Naive B cell (primary cell): ENCODE measurements at regions not wholly inside any gene's neighbourhood (a gene's known extent, or its start where the extent isn't known, plus 50 kb on each side); places are given as distances from the start of the nearest gene placed in this dataset.

ENCODE experiments used
- ATAC-seq, 2 donors: fragments of 150-1000 bp; cut with Tn5 transposase; 2 replicates each; pipeline ENCODE4 v1.10.0; 2021; ENCODE audit warnings: low read depth in 2 of 2, mild to moderate bottlenecking in 2 of 2, moderate library complexity in 2 of 2
- DNase-seq: peaks from one replicate; pipeline ENCODE4 v3.0.0; 2022
- H3K27ac Mint-ChIP-seq, 6 donors: one replicate each; pipeline ENCODE4 v1.8.0; 2020 to 2022; ENCODE audit warnings: mild to moderate bottlenecking in 6 of 6, mixed read lengths in 6 of 6, moderate library complexity in 5 of 6, inconsistent platforms in 2 of 6
- H3K27me3 Mint-ChIP-seq, 3 donors: one replicate each; pipeline ENCODE4 v1.8.0; 2021 to 2022; ENCODE audit warnings: mixed read lengths in 3 of 3, mild to moderate bottlenecking in 1 of 3
- H3K36me3 Mint-ChIP-seq, 2 donors: one replicate each; pipeline ENCODE4 v1.8.0; 2020 to 2022; ENCODE audit warnings: mixed read lengths in 2 of 2, inconsistent platforms in 1 of 2, mild to moderate bottlenecking in 1 of 2
- H3K4me1 Mint-ChIP-seq, 3 donors: one replicate each; pipeline ENCODE4 v1.8.0; 2020 to 2022; ENCODE audit warnings: mixed read lengths in 3 of 3, inconsistent platforms in 1 of 3, mild to moderate bottlenecking in 1 of 3, moderate library complexity in 1 of 3
- H3K4me3 Mint-ChIP-seq, 8 donors: one replicate each; pipeline ENCODE4 v1.8.0; 2020 to 2022; ENCODE audit warnings: mild to moderate bottlenecking in 8 of 8, mixed read lengths in 8 of 8, moderate library complexity in 8 of 8, inconsistent platforms in 2 of 8
- H3K9me3 Mint-ChIP-seq, 7 donors: one replicate each; pipeline ENCODE4 v1.8.0; 2020 to 2022; ENCODE audit warnings: mixed read lengths in 7 of 7, mild to moderate bottlenecking in 5 of 7, inconsistent platforms in 2 of 7, moderate library complexity in 1 of 7

DNA sequence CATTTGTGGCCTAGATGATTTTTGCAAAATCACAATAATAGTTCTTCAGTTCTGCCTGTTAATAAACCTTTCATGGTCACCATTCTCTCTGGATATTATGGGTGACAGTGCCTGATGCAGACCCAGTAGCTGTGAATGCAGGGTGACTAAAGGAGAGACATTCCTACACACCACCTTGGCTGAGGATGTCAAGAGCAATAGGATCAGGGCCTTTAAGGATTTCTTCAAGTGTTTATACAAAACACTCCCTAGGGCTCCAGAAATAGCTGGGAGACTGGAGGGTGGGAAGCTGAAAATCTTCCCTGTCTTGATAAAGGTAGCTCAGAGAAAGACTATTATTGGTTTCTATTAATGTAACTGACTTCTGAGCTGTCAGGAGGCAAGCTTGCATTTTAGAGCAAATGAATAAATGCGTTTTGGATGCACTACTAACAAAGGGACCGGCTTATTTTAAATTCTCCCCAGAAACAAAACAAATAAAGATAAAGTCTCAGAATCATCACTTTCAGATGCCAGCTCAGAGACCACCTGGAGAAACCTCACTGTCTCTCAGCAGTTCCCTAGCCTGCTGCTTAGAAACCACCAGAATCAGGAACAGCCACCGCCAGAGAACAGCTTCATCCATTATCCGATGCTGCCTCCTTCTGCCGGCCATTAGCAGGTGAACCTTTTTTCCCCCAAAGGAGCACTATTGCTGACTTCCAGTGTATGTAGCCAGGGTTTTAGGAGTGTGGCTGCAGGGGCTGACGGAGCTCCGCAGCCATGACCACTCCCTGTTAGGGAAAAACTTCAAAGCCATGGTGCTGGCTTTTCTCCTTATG lies 171.4 kb upstream of the DYNLRB2 start:
- DNase-seq = no peak
- Mint-ChIP-seq H3K36me3 (no peaks in the 10 kb centered on the region), H3K27ac (no peak overlapping the region), H3K4me3 (no peak overlapping the region), H3K9me3 (peaks cover 0 to 21% (median 5%) of the 10 kb centered on the region in 7 donors), H3K27me3 (peaks cover 0 to 1% (median 0%) of the 10 kb centered on the region in 3 donors), H3K4me1 (no peaks in the 10 kb centered on the region)
- no peak for ATAC-seq

GRCh38 chr16:80367037-80367658 lies 173.6 kb upstream of the DYNLRB2 start:
- H3K4me3 Mint-ChIP-seq = no peak overlapping the region
- H3K4me1 Mint-ChIP-seq = no peaks in the 10 kb centered on the region
- no peak overlapping the region for H3K27ac Mint-ChIP-seq
- H3K36me3 Mint-ChIP-seq = no peaks in the 10 kb centered on the region
- ATAC-seq = no peak
- H3K9me3 Mint-ChIP-seq = peaks cover 0 to 10% (median 1%) of the 10 kb centered on the region in 7 donors
- H3K27me3 Mint-ChIP-seq = peaks cover 0 to 17% (median 14%) of the 10 kb centered on the region in 3 donors
- DNase-seq = no peak

- no peak for DNase-seq
- Mint-ChIP-seq H3K36me3 (no peaks in the 10 kb centered on the region), H3K27me3 (peaks cover 6 to 22% (median 17%) of the 10 kb centered on the region in 3 donors), H3K4me1 (no peaks in the 10 kb centered on the region), H3K4me3 (no peak overlapping the region), H3K27ac (no peak overlapping the region), H3K9me3 (peaks cover 0 to 4% (median 0%) of the 10 kb centered on the region in 7 donors)
- ATAC-seq = no peak
These were observed 174.8 kb upstream of the DYNLRB2 start for GRCh38 chr16:80366023-80366422.

- no peaks in the 10 kb centered on the region for H3K4me1 Mint-ChIP-seq
- ATAC-seq = no peak
- no peak overlapping the region for H3K27ac Mint-ChIP-seq
These were observed 178.0 kb upstream of the DYNLRB2 start for GRCh38 chr16:80362816-80363215.

GRCh38 chr16:80356365-80356764 lies 184.4 kb upstream of the DYNLRB2 start:
- no peak for ATAC-seq
- H3K4me3 Mint-ChIP-seq = no peak overlapping the region
- no peak for DNase-seq
- H3K9me3 Mint-ChIP-seq = peaks cover 0 to 2% (median 0%) of the 10 kb centered on the region in 7 donors
- no peak overlapping the region for H3K27ac Mint-ChIP-seq
- H3K27me3 Mint-ChIP-seq = peaks cover 0 to 13% (median 0%) of the 10 kb centered on the region in 3 donors
- H3K36me3 Mint-ChIP-seq = no peaks in the 10 kb centered on the region
- H3K4me1 Mint-ChIP-seq = no peaks in the 10 kb centered on the region

More at GRCh38 chr16:80362816-80363215, 178.0 kb upstream of the DYNLRB2 start:
- H3K4me3 Mint-ChIP-seq = no peak overlapping the region
- H3K27me3 Mint-ChIP-seq = peaks cover 6 to 32% (median 17%) of the 10 kb centered on the region in 3 donors
- DNase-seq = no peak
- H3K9me3 Mint-ChIP-seq = peaks cover 0 to 4% (median 0%) of the 10 kb centered on the region in 7 donors
- no peaks in the 10 kb centered on the region for H3K36me3 Mint-ChIP-seq

GRCh38 chr16:80355335-80355734 lies 185.5 kb upstream of the DYNLRB2 start:
- H3K27me3 Mint-ChIP-seq = peaks cover 0 to 5% (median 0%) of the 10 kb centered on the region in 3 donors
- no peak overlapping the region for H3K27ac Mint-ChIP-seq
- H3K4me1 Mint-ChIP-seq = no peaks in the 10 kb centered on the region
- H3K9me3 Mint-ChIP-seq = peaks cover 0 to 2% (median 0%) of the 10 kb centered on the region in 7 donors
- ATAC-seq (no peak), DNase-seq (no peak)
- no peaks in the 10 kb centered on the region for H3K36me3 Mint-ChIP-seq
- no peak overlapping the region for H3K4me3 Mint-ChIP-seq

GRCh38 chr16:80350061-80350460 lies 190.7 kb upstream of the DYNLRB2 start:
- DNase-seq = no peak
- Mint-ChIP-seq H3K4me1 (no peaks in the 10 kb centered on the region), H3K27me3 (peaks cover 0 to 12% (median under 1%) of the 10 kb centered on the region in 3 donors), H3K27ac (no peak overlapping the region), H3K4me3 (no peak overlapping the region), H3K36me3 (no peaks in the 10 kb centered on the region), H3K9me3 (peaks cover 0 to 12% (median 5%) of the 10 kb centered on the region in 7 donors)
- ATAC-seq = no peak

GRCh38 chr16:80347900-80348299 lies 192.9 kb upstream of the DYNLRB2 start:
- Mint-ChIP-seq H3K9me3 (peaks cover 0 to 12% (median 6%) of the 10 kb centered on the region in 7 donors), H3K27ac (peak overlapping the region in 1 of 6 donors; percentile 35), H3K27me3 (peaks cover 13 to 25% (median 17%) of the 10 kb centered on the region in 3 donors), H3K36me3 (no peaks in the 10 kb centered on the region), H3K4me3 (no peak overlapping the region), H3K4me1 (no peaks in the 10 kb centered on the region)
- no peak for DNase-seq
- no peak for ATAC-seq

DNA sequence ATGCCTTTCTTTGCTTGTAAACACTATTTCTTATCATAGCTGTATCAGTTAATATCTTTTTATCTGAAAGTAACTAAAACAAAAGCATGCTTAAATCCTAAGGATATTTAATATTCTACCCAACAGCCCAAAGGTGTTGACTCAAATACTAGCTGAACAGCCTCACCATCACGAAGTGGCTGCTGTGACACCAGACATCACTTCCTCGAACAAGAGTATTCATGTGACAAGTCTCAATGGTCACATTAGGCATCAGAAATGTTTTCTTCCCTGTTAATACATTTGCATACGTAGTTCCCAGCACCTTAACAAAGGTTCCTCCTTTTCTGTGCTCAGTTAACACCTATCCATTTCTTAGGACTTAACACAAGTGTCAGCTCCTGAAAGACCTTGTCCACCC lies 193.8 kb upstream of the DYNLRB2 start:
- no peaks in the 10 kb centered on the region for H3K36me3 Mint-ChIP-seq
- H3K4me3 Mint-ChIP-seq = no peak overlapping the region
- peaks cover 17 to 27% (median 20%) of the 10 kb centered on the region in 3 donors for H3K27me3 Mint-ChIP-seq
- no peaks in the 10 kb centered on the region for H3K4me1 Mint-ChIP-seq
- H3K27ac Mint-ChIP-seq = no peak overlapping the region
- DNase-seq (no peak), ATAC-seq (no peak)
- peaks cover 0 to 12% (median 6%) of the 10 kb centered on the region in 7 donors for H3K9me3 Mint-ChIP-seq

DNA sequence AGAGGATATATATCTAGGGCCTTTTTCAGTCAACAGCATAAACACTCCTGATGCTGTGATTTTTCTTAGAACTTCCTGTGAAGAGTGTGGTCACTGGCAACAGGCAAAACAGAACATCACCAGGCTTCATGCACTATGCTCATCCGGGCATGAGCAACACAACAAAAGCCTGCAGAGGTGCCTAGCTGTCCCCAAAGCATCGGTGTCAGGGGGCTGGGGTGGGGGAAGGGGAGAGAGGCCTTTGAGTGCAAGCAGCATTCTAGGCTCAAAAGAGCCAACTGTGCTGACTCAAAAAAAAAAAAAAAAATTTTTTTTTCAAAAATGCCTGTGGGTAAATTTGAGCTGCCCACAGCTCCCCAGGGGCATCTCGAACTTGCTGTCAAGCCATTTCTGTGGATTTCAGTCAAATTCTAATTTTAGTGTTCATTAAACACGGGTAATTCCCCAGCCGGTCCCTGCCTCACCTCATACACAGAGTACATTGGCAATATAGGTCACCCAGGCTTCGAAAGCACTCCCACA lies 194.6 kb upstream of the DYNLRB2 start:
- Mint-ChIP-seq H3K27ac (no peak overlapping the region), H3K4me1 (no peaks in the 10 kb centered on the region), H3K9me3 (peaks cover 0 to 12% (median 6%) of the 10 kb centered on the region in 7 donors), H3K4me3 (no peak overlapping the region), H3K36me3 (no peaks in the 10 kb centered on the region), H3K27me3 (peaks cover 17 to 27% (median 24%) of the 10 kb centered on the region in 3 donors)
- no peak for ATAC-seq
- DNase-seq = no peak

DNA sequence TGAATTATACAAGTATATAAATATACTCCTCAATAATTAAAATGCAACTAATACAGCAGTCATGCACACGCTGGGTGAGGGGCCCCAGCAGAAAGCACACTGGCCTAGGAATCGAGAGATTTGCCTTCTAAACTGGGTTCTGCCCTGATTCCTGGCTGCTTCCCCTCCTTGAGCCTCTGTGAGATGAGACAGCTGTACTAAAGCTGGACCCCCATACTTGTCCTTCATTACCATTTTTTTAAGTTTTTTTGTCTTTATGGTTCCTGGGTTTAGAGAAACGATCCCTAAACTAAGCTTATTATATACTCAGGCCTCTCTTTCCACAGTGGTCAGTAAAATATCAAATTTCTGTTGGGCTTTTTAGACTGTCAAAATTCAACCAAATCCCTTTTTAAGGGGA lies 195.1 kb upstream of the DYNLRB2 start:
- H3K27me3 Mint-ChIP-seq = peaks cover 17 to 29% (median 27%) of the 10 kb centered on the region in 3 donors
- DNase-seq (no peak), ATAC-seq (no peak)
- H3K4me3 Mint-ChIP-seq = no peak overlapping the region
- no peak overlapping the region for H3K27ac Mint-ChIP-seq
- peaks cover 0 to 12% (median 6%) of the 10 kb centered on the region in 7 donors for H3K9me3 Mint-ChIP-seq
- no peaks in the 10 kb centered on the region for H3K36me3 Mint-ChIP-seq
- H3K4me1 Mint-ChIP-seq = no peaks in the 10 kb centered on the region

DNA sequence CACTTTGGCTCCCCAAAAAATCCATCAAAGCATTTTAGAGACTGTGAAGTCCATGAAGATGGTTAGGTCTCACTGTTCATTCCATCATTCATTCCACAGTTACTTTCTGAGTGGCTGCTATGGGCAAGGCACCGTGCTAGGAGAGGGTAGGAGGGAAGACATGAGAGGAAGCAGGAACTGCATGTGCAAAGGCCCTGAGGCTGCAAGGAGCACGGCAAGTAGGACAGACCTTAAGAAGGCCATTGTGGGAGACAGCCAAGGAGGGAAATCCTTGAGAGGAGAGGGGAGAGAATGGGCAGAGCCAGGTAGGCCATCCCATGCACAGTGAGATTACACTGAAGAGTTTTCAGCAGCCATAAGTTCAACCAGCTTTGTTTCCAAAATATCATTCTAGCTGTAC lies 196.2 kb upstream of the DYNLRB2 start:
- H3K36me3 Mint-ChIP-seq = no peaks in the 10 kb centered on the region
- ATAC-seq (no peak), DNase-seq (no peak)
- no peaks in the 10 kb centered on the region for H3K4me1 Mint-ChIP-seq
- H3K27me3 Mint-ChIP-seq = peaks cover 22 to 39% (median 23%) of the 10 kb centered on the region in 3 donors
- H3K27ac Mint-ChIP-seq = no peak overlapping the region
- peaks cover 0 to 12% (median 6%) of the 10 kb centered on the region in 7 donors for H3K9me3 Mint-ChIP-seq
- no peak overlapping the region for H3K4me3 Mint-ChIP-seq

GRCh38 chr16:80341263-80341662 lies 199.5 kb upstream of the DYNLRB2 start:
- Mint-ChIP-seq H3K27me3 (peaks cover 22 to 52% (median 24%) of the 10 kb centered on the region in 3 donors), H3K9me3 (peaks cover 0 to 5% (median 0%) of the 10 kb centered on the region in 7 donors), H3K27ac (no peak overlapping the region), H3K4me1 (no peaks in the 10 kb centered on the region), H3K4me3 (no peak overlapping the region), H3K36me3 (no peaks in the 10 kb centered on the region)
- no peak for DNase-seq
- no peak for ATAC-seq
